Right atrium auricular region (tissue), 2 donors: ENCODE measurements at regions not wholly inside any gene's neighbourhood (a gene's known extent, or its start where the extent isn't known, plus 50 kb on each side); places are given as distances from the start of the nearest gene placed in this dataset.

Experiments used
- DNase-seq: peaks from one replicate; pipeline ENCODE4 v3.0.0-alpha.2; 2019; ENCODE audit warnings: low spot score
- H3K27ac ChIP-seq, 2 donors: fragments of 200-600 bp; sonication (generic); 1 replicate in 1 of 2; 2 replicates in 1 of 2; pipeline ENCODE4 v1.5.1; 2016 to 2019
- H3K27me3 ChIP-seq, 2 donors: fragments of 200-600 bp; sonication (generic); one replicate each; pipeline versions ENCODE4 v1.5.1 to v1.6.0; 2017 to 2019
- H3K36me3 ChIP-seq: fragments of 200-600 bp; sonication (generic); one replicate; pipeline ENCODE4 v1.5.1; 2016
- H3K4me1 ChIP-seq, 2 donors: fragments of 200-600 bp; sonication (generic); one replicate each; pipeline versions ENCODE4 v1.5.1 to v1.6.0; 2017 to 2019
- H3K4me3 ChIP-seq, 2 donors: fragments of 200-600 bp; sonication (generic); 1 replicate in 1 of 2; 2 replicates in 1 of 2; pipeline ENCODE4 v1.5.1; 2017 to 2019; ENCODE audit warnings: mild to moderate bottlenecking in 1 of 2, moderate library complexity in 1 of 2
- H3K9me3 ChIP-seq, 2 donors: fragments of 200-600 bp; sonication (generic); one replicate each; pipeline ENCODE4 v1.5.1; 2019
- CTCF ChIP-seq, 2 donors: fragments of 200-600 bp; sonication (generic); IDR thresholded peaks; one replicate each; pipeline ENCODE4 v1.5.1; 2019; ENCODE audit warnings: antibody characterized with exemption in 2 of 2

DNA sequence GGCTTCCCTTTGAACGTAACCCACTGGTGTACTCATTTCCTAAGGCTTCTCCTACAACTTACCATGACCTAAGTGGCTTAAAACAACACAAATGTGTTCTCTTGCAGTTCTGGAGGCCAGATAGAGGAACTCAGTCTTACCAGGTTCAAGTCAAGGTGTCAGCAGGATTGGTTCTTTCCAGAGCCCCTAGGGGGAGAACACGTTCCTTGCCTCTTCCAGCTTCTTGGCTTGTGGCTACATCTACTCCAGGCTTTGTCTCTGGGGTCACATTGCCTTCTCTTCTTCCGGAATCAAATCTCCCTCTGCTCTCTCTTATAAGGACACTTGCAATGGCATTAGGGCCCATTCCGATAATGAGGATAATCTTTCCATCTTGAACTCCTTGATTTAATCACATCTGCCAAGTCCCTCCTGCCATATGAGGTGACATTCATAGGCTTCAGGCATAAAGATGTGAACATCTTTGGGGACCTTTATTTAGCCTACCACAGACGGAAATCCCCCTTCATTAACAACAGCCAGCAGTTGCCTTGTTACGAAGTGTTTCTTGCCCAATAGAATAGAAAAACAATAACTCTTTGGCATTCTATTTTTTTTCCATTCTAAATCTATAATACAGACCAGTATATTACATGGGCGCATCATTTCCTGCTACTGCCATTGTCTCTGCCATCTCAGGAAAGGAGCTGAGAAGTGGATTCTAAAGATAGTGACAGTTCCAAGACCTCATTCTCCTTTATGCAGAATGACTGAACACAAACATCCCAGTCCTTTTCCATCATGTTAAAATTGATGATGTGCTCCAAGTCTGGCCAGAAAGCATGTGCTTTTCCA lies 362.0 kb downstream of the ZNF521 start:
- TF ChIP-seq CTCF (IDR thresholded peaks at IDR 0.05) = no peak
- Histone ChIP-seq H3K4me1 (peaks cover 0 to 47% of the 10 kb centered on the region in 2 donors), H3K27ac (peak overlapping the region; percentile 64 to 90), H3K27me3 (no peaks in the 10 kb centered on the region), H3K36me3 (no peaks in the 10 kb centered on the region), H3K9me3 (no peaks in the 10 kb centered on the region), H3K4me3 (no peak overlapping the region)
- no peak for DNase-seq

- H3K4me1 ChIP-seq = peaks cover 0 to 40% of the 10 kb centered on the region in 2 donors
- no peak for DNase-seq
- no peaks in the 10 kb centered on the region for H3K27me3 ChIP-seq
- H3K4me3 ChIP-seq = no peak overlapping the region
- TF ChIP-seq CTCF (IDR thresholded peaks at IDR 0.05) = no peak
- peak overlapping the region; percentile 64 to 90 for H3K27ac ChIP-seq
- no peaks in the 10 kb centered on the region for H3K9me3 ChIP-seq
- H3K36me3 ChIP-seq = no peaks in the 10 kb centered on the region
These were observed 361.3 kb downstream of the ZNF521 start for GRCh38 chr18:24990671-24991134.

- Histone ChIP-seq H3K27me3 (no peaks in the 10 kb centered on the region), H3K27ac (peak overlapping the region; percentile 64 to 90), H3K4me3 (no peak overlapping the region), H3K9me3 (no peaks in the 10 kb centered on the region), H3K4me1 (peaks cover 0 to 34% of the 10 kb centered on the region in 2 donors), H3K36me3 (no peaks in the 10 kb centered on the region)
- no peak for DNase-seq
- TF ChIP-seq CTCF (IDR thresholded peaks at IDR 0.05) = no peak
These were observed 360.6 kb downstream of the ZNF521 start for GRCh38 chr18:24991141-24992060.

DNA sequence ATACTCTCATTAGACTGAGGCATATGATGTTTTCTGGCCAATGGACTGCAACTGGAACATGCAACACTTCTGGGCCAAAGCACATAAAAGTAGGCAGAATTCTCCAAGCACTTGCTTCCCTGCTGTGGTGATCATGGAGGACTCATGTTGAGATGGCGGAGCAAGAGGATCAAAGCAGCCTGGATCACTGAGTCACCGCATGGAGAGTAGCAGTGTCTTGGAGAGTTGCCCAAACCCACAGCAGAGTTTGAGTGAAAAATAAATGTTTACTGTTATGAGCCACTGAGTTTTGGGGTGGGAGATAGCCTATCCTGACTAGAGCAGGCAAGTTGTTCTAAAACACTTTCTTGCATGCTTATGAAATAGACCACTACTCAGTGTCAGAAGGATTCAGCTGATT lies 359.5 kb downstream of the ZNF521 start:
- Histone ChIP-seq H3K36me3 (no peaks in the 10 kb centered on the region), H3K27ac (no peak overlapping the region), H3K9me3 (no peaks in the 10 kb centered on the region), H3K27me3 (no peaks in the 10 kb centered on the region), H3K4me1 (peaks cover 0 to 28% of the 10 kb centered on the region in 2 donors), H3K4me3 (no peak overlapping the region)
- TF ChIP-seq CTCF (IDR thresholded peaks at IDR 0.05) = no peak
- DNase-seq = no peak

GRCh38 chr18:24993628-24994027 lies 358.3 kb downstream of the ZNF521 start:
- Histone ChIP-seq H3K27ac (no peak overlapping the region), H3K27me3 (no peaks in the 10 kb centered on the region), H3K36me3 (no peaks in the 10 kb centered on the region), H3K4me3 (no peak overlapping the region), H3K9me3 (no peaks in the 10 kb centered on the region), H3K4me1 (peaks cover 0 to 17% of the 10 kb centered on the region in 2 donors)
- DNase-seq = no peak
- no peak for TF ChIP-seq CTCF (IDR thresholded peaks at IDR 0.05)
